Cardiac septum (tissue), 1 donor: ENCODE measurements at regions not wholly inside any gene's neighbourhood (a gene's known extent, or its start where the extent isn't known, plus 50 kb on each side); places are given as distances from the start of the nearest gene placed in this dataset.
"Not testable (repeated sequence)": the region's sequence is repeated elsewhere in the genome, so short reads cannot be mapped to it uniquely, and the experiment has no call there.

ENCODE experiments used
- DNase-seq: peaks from one replicate; pipeline ENCODE4 v3.0.0-alpha.2; 2020; ENCODE audit warnings: low spot score
- intact Hi-C: fragments of 100-400 bp; cut with DNase I; formaldehyde crosslinking; loops from one replicate; pipeline ENCODE4 v1.14.0; 2022
- donor health status: DM: no; HTN: no; CAD: no.

- DNase-seq, result no peak
- intact Hi-C loops, result no loop called here
Observed at GRCh38 chr7:121505540-121506182, 109.6 kb upstream of the FAM3C start.

GRCh38 chr7:121505021-121505420 lies 108.9 kb upstream of the FAM3C start:
- no peak for DNase-seq

GRCh38 chr7:121504482-121504881 lies 108.4 kb upstream of the FAM3C start:
- intact Hi-C loops, result no loop called here
- DNase-seq, result no peak

More at GRCh38 chr7:121505021-121505420, 108.9 kb upstream of the FAM3C start:
- intact Hi-C loops, result no loop called here

GRCh38 chr7:121503730-121504129 lies 107.6 kb upstream of the FAM3C start:
- intact Hi-C loops, result no loop called here
- DNase-seq, result no peak

- intact Hi-C loops, result no loop called here
Observed at GRCh38 chr7:121503039-121503438, 106.9 kb upstream of the FAM3C start.

GRCh38 chr7:121501566-121501965 lies 105.5 kb upstream of the FAM3C start:
- no peak for DNase-seq
- intact Hi-C loops, result no loop called here

More at GRCh38 chr7:121503039-121503438, 106.9 kb upstream of the FAM3C start:
- DNase-seq, result no peak

GRCh38 chr7:121500360-121501058 lies 104.4 kb upstream of the FAM3C start:
- intact Hi-C loops, result no loop called here
- no peak for DNase-seq

- DNase-seq, result no peak
- intact Hi-C loops, result no loop called here
Observed at GRCh38 chr7:121499624-121500023, 103.5 kb upstream of the FAM3C start.

- no peak for DNase-seq
- intact Hi-C loops, result no loop called here
Observed at GRCh38 chr7:121498816-121499215, 102.7 kb upstream of the FAM3C start.

GRCh38 chr7:121497545-121497944 lies 101.4 kb upstream of the FAM3C start:
- DNase-seq, intact Hi-C loops: not testable (repeated sequence)

- no peak for DNase-seq
- intact Hi-C loops, result no loop called here
Observed at GRCh38 chr7:121494516-121494915, 98.4 kb upstream of the FAM3C start.

GRCh38 chr7:121493553-121493952 lies 97.4 kb upstream of the FAM3C start:
- intact Hi-C loops, result no loop called here

GRCh38 chr7:121490309-121490708 lies 94.2 kb upstream of the FAM3C start:
- DNase-seq, result no peak
- intact Hi-C loops, result no loop called here

More at GRCh38 chr7:121493553-121493952, 97.4 kb upstream of the FAM3C start:
- DNase-seq, result no peak

- intact Hi-C loops, result no loop called here
- DNase-seq, result no peak
Observed at GRCh38 chr7:121489440-121489839, 93.3 kb upstream of the FAM3C start.

- DNase-seq, result no peak
- intact Hi-C loops, result no loop called here
Observed at GRCh38 chr7:121488111-121488650, 92.1 kb upstream of the FAM3C start.

GRCh38 chr7:121486590-121486989 lies 90.5 kb upstream of the FAM3C start:
- DNase-seq, result no peak
- intact Hi-C loops, result no loop called here

- no peak for DNase-seq
- intact Hi-C loops, result no loop called here
Observed at GRCh38 chr7:121485467-121486243, 89.5 kb upstream of the FAM3C start.

- intact Hi-C loops, result no loop called here
- DNase-seq, result no peak
Observed at GRCh38 chr7:121484089-121484763, 88.1 kb upstream of the FAM3C start.

GRCh38 chr7:121480566-121481335 lies 84.6 kb upstream of the FAM3C start:
- intact Hi-C loops, result no loop called here
- DNase-seq, result no peak
